Neural cell (in vitro differentiated cells): ENCODE measurements at regions not wholly inside any gene's neighbourhood (a gene's known extent, or its start where the extent isn't known, plus 50 kb on each side); places are given as distances from the start of the nearest gene placed in this dataset.

Experiments
- H2AFZ ChIP-seq: fragments of 200-600, 300-800 bp; sonication (generic), shearing (Covaris generic); 2 replicates; pipeline ENCODE4 v1.6.0; 2014; ENCODE audit warnings: low read depth, mild to moderate bottlenecking, antibody characterized with exemption, low read length, moderate library complexity
- H3F3A ChIP-seq: fragments of 200-600 bp; shearing (Covaris generic); 2 replicates; pipeline ENCODE4 v1.6.1; 2016; ENCODE audit warnings: mild to moderate bottlenecking, moderate library complexity, mixed read lengths, antibody characterized with exemption, low read length; ENCODE audit not compliant: insufficient read depth, poor library complexity, severe bottlenecking
- H3K27ac ChIP-seq: fragments of 200-600, 300-800 bp; sonication (generic), shearing (Covaris generic); 2 replicates; pipeline ENCODE4 v1.5.1; 2014; ENCODE audit warnings: mild to moderate bottlenecking, low read length, moderate library complexity
- H3K27me3 ChIP-seq: fragments of 300-800, 200-600 bp; sonication (generic), shearing (Covaris generic); 2 replicates; pipeline ENCODE4 v1.6.0; 2014; ENCODE audit warnings: mild to moderate bottlenecking, low read depth, low read length, moderate library complexity; ENCODE audit not compliant: insufficient read depth
- H3K36me3 ChIP-seq: fragments of 300-800, 200-600 bp; sonication (generic), shearing (Covaris generic); 2 replicates; pipeline ENCODE4 v1.5.1; 2014; ENCODE audit warnings: mild to moderate bottlenecking, antibody characterized with exemption, low read length, moderate library complexity; ENCODE audit not compliant: insufficient read depth
- H3K4me2 ChIP-seq: fragments of 300-800, 200-600 bp; sonication (generic), shearing (Covaris generic); 2 replicates; pipeline ENCODE4 v1.6.0; 2014; ENCODE audit warnings: mild to moderate bottlenecking, low read length
- H3K4me3 ChIP-seq: fragments of 300-800, 200-600 bp; sonication (generic), shearing (Covaris generic); 2 replicates; pipeline ENCODE4 v1.5.1; 2014; ENCODE audit warnings: mild to moderate bottlenecking, low read length, moderate library complexity
- H3K79me2 ChIP-seq: fragments of 200-600 bp; shearing (Covaris generic); replicated peaks from 2 replicates; pipeline ENCODE4 v1.6.0; 2014; ENCODE audit warnings: mild to moderate bottlenecking, low read length, moderate library complexity; ENCODE audit not compliant: insufficient read depth
- H3K9ac ChIP-seq: fragments of 300-800, 200-600 bp; sonication (generic), shearing (Covaris generic); 2 replicates; pipeline ENCODE4 v1.6.1; 2016; ENCODE audit warnings: mild to moderate bottlenecking, low read length, mixed read lengths
- H3K9me2 ChIP-seq: fragments of 200-600 bp; shearing (Covaris generic); 2 replicates; pipeline ENCODE4 v1.6.1; 2016; ENCODE audit warnings: mild to moderate bottlenecking, low read length, mixed read lengths; ENCODE audit not compliant: insufficient read depth
- H3K9me3 ChIP-seq: fragments of 200-600, 300-800 bp; sonication (generic), shearing (Covaris generic); 2 replicates; pipeline ENCODE4 v1.6.1; 2016; ENCODE audit warnings: mild to moderate bottlenecking, mixed run types, low read length, moderate library complexity, mixed read lengths
- H4K20me1 ChIP-seq: fragments of 200-600 bp; shearing (Covaris generic); 2 replicates; pipeline ENCODE4 v1.6.1; 2016; ENCODE audit warnings: mild to moderate bottlenecking, mixed run types; ENCODE audit not compliant: insufficient read depth
- EP300 ChIP-seq: fragments of 450-650 bp; conservative IDR thresholded peaks from 2 replicates; pipeline ENCODE4 v1.6.1; 2014; ENCODE audit warnings: antibody characterized with exemption, mild to moderate bottlenecking, moderate library complexity; ENCODE audit not compliant: poor library complexity, severe bottlenecking
- RAD21 ChIP-seq: fragments of 450-650 bp; conservative IDR thresholded peaks from 2 replicates; pipeline ENCODE4 v1.6.1; 2014; ENCODE audit warnings: antibody characterized with exemption, mild to moderate bottlenecking, moderate library complexity
- small RNA-seq, 3 experiments: library from RNA; depleted of rRNA; stranded (forward); fragments of <200 nt; gene quantifications; one replicate each; pipeline ENCODE3, GENCODE V24; 2012

DNA sequence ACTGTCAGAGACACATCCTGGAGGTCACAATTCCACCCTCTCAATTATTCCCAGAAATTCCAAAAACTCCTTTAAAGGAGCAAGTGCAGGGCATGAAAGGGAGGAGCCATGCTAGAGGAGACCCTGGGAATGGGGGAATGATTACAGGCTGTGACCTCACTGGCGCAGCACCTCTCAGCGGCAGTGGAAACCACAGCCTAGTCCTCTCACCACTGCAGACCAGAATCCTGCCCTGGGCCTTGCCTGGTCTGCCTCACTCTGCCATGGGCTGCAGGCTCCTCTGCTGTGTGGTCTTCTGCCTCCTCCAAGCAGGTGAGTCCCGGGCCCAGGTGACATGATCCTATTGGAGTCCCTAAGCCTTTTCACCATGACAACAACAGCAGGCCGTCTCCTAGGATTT, 50.5 kb upstream of the PRSS58 start:
- H3K4me2 ChIP-seq = no peak overlapping the region
- H3K27ac ChIP-seq = no peak overlapping the region
- no peaks in the 10 kb centered on the region for H3K27me3 ChIP-seq
- no peaks in the 10 kb centered on the region for H3F3A ChIP-seq
- TF ChIP-seq EP300 (no peak), RAD21 (no peak)
- H3K9me3 ChIP-seq = no peaks in the 10 kb centered on the region
- no peak overlapping the region for H2AFZ ChIP-seq
- no peaks in the 10 kb centered on the region for H3K9me2 ChIP-seq
- H3K36me3 ChIP-seq = no peaks in the 10 kb centered on the region
- H3K4me3 ChIP-seq = no peak overlapping the region
- H3K79me2 ChIP-seq = no peaks in the 10 kb centered on the region
- no peaks in the 10 kb centered on the region for H4K20me1 ChIP-seq
- H3K9ac ChIP-seq = no peak overlapping the region

Small RNA genes in the stretch of these regions (small RNA-seq; reads per million reads assigned to genes)
- gene TRBV5-2 (0 reads per million in 3 experiments), gene TRBV8-1 (0 reads per million in 3 experiments), gene TRBV8-2 (0 reads per million in 3 experiments)
